SK-N-SH (cell line): ENCODE measurements at regions not wholly inside any gene's neighbourhood (a gene's known extent, or its start where the extent isn't known, plus 50 kb on each side); places are given as distances from the start of the nearest gene placed in this dataset.
"Not testable (repeated sequence)": the region's sequence is repeated elsewhere in the genome, so short reads cannot be mapped to it uniquely, and the experiment has no call there.

Experiments used
- CTCF ChIA-PET: fragments of 300-600, 350-600 bp; formaldehyde crosslinking; extraction: SDS; loops from one replicate; lab custom pipeline; 2021; lab: Yijun Ruan, JAX
- POLR2A ChIA-PET: fragments of 350-600 bp; sonication (Branson Sonifier 250); formaldehyde crosslinking; extraction: SDS; loops from one replicate; lab custom pipeline; 2020; ENCODE audit warnings: antibody characterized with exemption, inconsistent platforms; lab: Yijun Ruan, JAX
- DNase-seq: peaks from one replicate; pipeline ENCODE4 v3.0.0; 2012
- H2AFZ ChIP-seq: fragments of 200-600 bp; sonication (generic); 2 replicates; pipeline ENCODE4 v1.8.1; 2016; ENCODE audit warnings: antibody characterized with exemption, mild to moderate bottlenecking, low read depth
- H3F3A ChIP-seq: fragments of 200-600 bp; sonication (generic); replicated peaks from 2 replicates; pipeline ENCODE3; 2016; ENCODE audit warnings: antibody characterized with exemption, mild to moderate bottlenecking; ENCODE audit not compliant: insufficient read depth
- H3K27ac ChIP-seq, 2 experiments: fragments of 200-500 bp in 1 of 2; fragments of 200-600 bp in 1 of 2; sonication (Bioruptor generic) in 1 of 2; sonication (generic), shearing (Covaris generic) in 1 of 2; 2 replicates each; pipeline versions ENCODE4 v1.5.1 to v1.6.1; 2014 to 2016; ENCODE audit warnings: low read depth in 2 of 2, inconsistent platforms in 1 of 2, low read length in 1 of 2, mild to moderate bottlenecking in 1 of 2, mixed read lengths in 1 of 2
- H3K27me3 ChIP-seq: fragments of 200-600 bp; sonication (generic), shearing (Covaris generic); 2 replicates; pipeline ENCODE4 v1.6.1; 2016; ENCODE audit warnings: mixed run types; ENCODE audit not compliant: insufficient read depth
- H3K36me3 ChIP-seq, 2 experiments: fragments of 200-500 bp in 1 of 2; fragments of 200-600 bp in 1 of 2; sonication (Bioruptor generic) in 1 of 2; sonication (generic) in 1 of 2; replicated peaks in 1 of 2; 2 replicates each; pipeline versions ENCODE3 to v1.5.1; 2014 to 2016; ENCODE audit warnings: low read length in 1 of 2, mild to moderate bottlenecking in 1 of 2; ENCODE audit not compliant: insufficient read depth in 2 of 2, control insufficient read depth in 1 of 2
- H3K4me1 ChIP-seq, 2 experiments: fragments of 200-500 bp in 1 of 2; fragments of 200-600 bp in 1 of 2; sonication (Bioruptor generic) in 1 of 2; sonication (generic), shearing (Covaris generic) in 1 of 2; 2 replicates each; pipeline versions ENCODE4 v1.5.1 to v1.6.1; 2014 to 2016; ENCODE audit warnings: low read depth in 1 of 2, low read length in 1 of 2, mixed run types in 1 of 2; ENCODE audit not compliant: insufficient read depth in 2 of 2, control insufficient read depth in 1 of 2
- H3K4me2 ChIP-seq: fragments of 200-600 bp; sonication (generic), shearing (Covaris generic); 2 replicates; pipeline ENCODE4 v1.6.1; 2017; ENCODE audit warnings: mixed run types
- H3K4me3 ChIP-seq, 2 experiments: fragments of 200-500 bp in 1 of 2; fragments of 200-600 bp in 1 of 2; sonication (Bioruptor generic) in 1 of 2; sonication (generic), shearing (Covaris generic) in 1 of 2; 2 replicates each; pipeline versions ENCODE4 v1.5.1 to v1.8.1; 2014 to 2016; ENCODE audit warnings: low read depth in 2 of 2, inconsistent platforms in 1 of 2, low read length in 1 of 2, mild to moderate bottlenecking in 1 of 2, mixed read lengths in 1 of 2, moderate library complexity in 1 of 2
- H3K79me2 ChIP-seq: fragments of 200-600 bp; sonication (generic); 2 replicates; pipeline ENCODE4 v1.8.1; 2017; ENCODE audit warnings: mild to moderate bottlenecking; ENCODE audit not compliant: insufficient read depth
- H3K9ac ChIP-seq: fragments of 200-600 bp; sonication (generic); 2 replicates; pipeline ENCODE4 v1.6.1; 2017; ENCODE audit warnings: mixed run types
- H3K9me2 ChIP-seq: fragments of 200-600 bp; sonication (generic); 2 replicates; pipeline ENCODE4 v1.6.1; 2017; ENCODE audit warnings: mixed run types
- H3K9me3 ChIP-seq: fragments of 200-600 bp; sonication (generic); 2 replicates; pipeline ENCODE4 v1.6.1; 2017; ENCODE audit warnings: mixed run types, mild to moderate bottlenecking, moderate library complexity
- H4K20me1 ChIP-seq: fragments of 200-600 bp; sonication (generic); 2 replicates; pipeline ENCODE4 v1.6.1; 2017; ENCODE audit warnings: mild to moderate bottlenecking, mixed run types; ENCODE audit not compliant: insufficient read depth
- FOXJ3 ChIP-seq: sonication (generic); formaldehyde crosslinking; IDR thresholded peaks from 2 replicates; pipeline ENCODE4 v1.5.1; 2020; ENCODE audit warnings: mild to moderate bottlenecking, missing genetic modification reagents
- GABPA ChIP-seq: IDR thresholded peaks from 2 replicates; pipeline ENCODE4 v1.4.0; 2012; ENCODE audit warnings: low read depth, mild to moderate bottlenecking
- GATA2 ChIP-seq: sonication (generic); formaldehyde crosslinking; IDR thresholded peaks from 2 replicates; pipeline ENCODE4 v1.5.0; 2020; ENCODE audit warnings: mild to moderate bottlenecking, missing genetic modification reagents
- MEF2A ChIP-seq: IDR thresholded peaks from 2 replicates; pipeline ENCODE4 v1.4.0; 2012; ENCODE audit warnings: low read depth, borderline replicate concordance
- NFIC ChIP-seq: IDR thresholded peaks from 2 replicates; pipeline ENCODE4 v1.4.0; 2012; ENCODE audit warnings: borderline replicate concordance
- NRF1 ChIP-seq: IDR thresholded peaks from 2 replicates; pipeline ENCODE4 v1.6.1; 2012; ENCODE audit warnings: low read depth, mild to moderate bottlenecking, low read length
- PBX3 ChIP-seq: IDR thresholded peaks from 2 replicates; pipeline ENCODE4; 2012
- RXRA ChIP-seq: IDR thresholded peaks from 2 replicates; pipeline ENCODE4 v1.4.0; 2012; ENCODE audit warnings: low read depth, mild to moderate bottlenecking, borderline replicate concordance
- TCF12 ChIP-seq: IDR thresholded peaks from 2 replicates; pipeline ENCODE4 v1.4.0; 2012
- USF2 ChIP-seq: fragments of 150-350 bp; IDR thresholded peaks from 2 replicates; pipeline ENCODE4 v1.6.1; 2017; ENCODE audit warnings: antibody characterized with exemption, low read length, low read depth, borderline replicate concordance
- WGBS: methylation state at CpG from one replicate; pipeline ENCODE4 v1.1.6; 2017; ENCODE audit warnings: low lambda C conversion rate; 5-methylcytosine and 5-hydroxymethylcytosine counted together
- TF ChIP-seq, protein P1 (sequence below): IDR thresholded peaks from 2 replicates; pipeline ENCODE4 v1.4.0; 2012; ENCODE audit warnings: low read depth
- TF ChIP-seq, protein P2 (sequence below): fragments of 200-600 bp; sonication (generic); IDR thresholded peaks from 2 replicates; pipeline ENCODE4 v1.6.1; 2017; ENCODE audit warnings: antibody characterized with exemption, mild to moderate bottlenecking, moderate library complexity
- TF ChIP-seq, protein P3 (sequence below): IDR thresholded peaks from 2 replicates; pipeline ENCODE4 v1.4.0; 2012; ENCODE audit warnings: low read depth, borderline replicate concordance
- TF ChIP-seq, protein P4 (sequence below): IDR thresholded peaks from 2 replicates; pipeline ENCODE4 v1.4.0; 2012; ENCODE audit warnings: low read depth, borderline replicate concordance
- TF ChIP-seq, protein P5 (sequence below): fragments of 150-350 bp; IDR thresholded peaks from 2 replicates; pipeline ENCODE4 v1.6.1; 2016; ENCODE audit warnings: mild to moderate bottlenecking, low read depth, low read length

GRCh38 chr16:72588551-72588950 is 416.6 kb upstream of the PMFBP1 start:
- Histone ChIP-seq H2AFZ (no peak overlapping the region), H3K4me3 (no peak overlapping the region), H3K36me3 (no peaks in the 10 kb centered on the region), H3K27ac (no peak overlapping the region; a peak in 1 of 4 replicates), H3K9me2 (no peaks in the 10 kb centered on the region), H3K27me3 (no peaks in the 10 kb centered on the region), H3K4me1 (peaks cover 11 to 16% of the 10 kb centered on the region in 2 experiments; a peak in 2 of 4 replicates), H3F3A (peaks cover 9% of the 10 kb centered on the region), H3K79me2 (no peaks in the 10 kb centered on the region), H3K4me2 (no peak overlapping the region), H4K20me1 (no peaks in the 10 kb centered on the region), H3K9ac (no peak overlapping the region), H3K9me3 (no peaks in the 10 kb centered on the region)
- TF ChIP-seq, protein P1, sequence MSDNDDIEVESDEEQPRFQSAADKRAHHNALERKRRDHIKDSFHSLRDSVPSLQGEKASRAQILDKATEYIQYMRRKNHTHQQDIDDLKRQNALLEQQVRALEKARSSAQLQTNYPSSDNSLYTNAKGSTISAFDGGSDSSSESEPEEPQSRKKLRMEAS: no peak
- TF ChIP-seq USF2 (no peak), NFIC (no peak), TCF12 (no peak), NRF1 (no peak), FOXJ3 (CRISPR knock-in tag) (no peak), GATA2 (no peak), RXRA (no peak), GABPA (no peak), PBX3 (no peak), MEF2A (no peak)
- TF ChIP-seq, protein P2, sequence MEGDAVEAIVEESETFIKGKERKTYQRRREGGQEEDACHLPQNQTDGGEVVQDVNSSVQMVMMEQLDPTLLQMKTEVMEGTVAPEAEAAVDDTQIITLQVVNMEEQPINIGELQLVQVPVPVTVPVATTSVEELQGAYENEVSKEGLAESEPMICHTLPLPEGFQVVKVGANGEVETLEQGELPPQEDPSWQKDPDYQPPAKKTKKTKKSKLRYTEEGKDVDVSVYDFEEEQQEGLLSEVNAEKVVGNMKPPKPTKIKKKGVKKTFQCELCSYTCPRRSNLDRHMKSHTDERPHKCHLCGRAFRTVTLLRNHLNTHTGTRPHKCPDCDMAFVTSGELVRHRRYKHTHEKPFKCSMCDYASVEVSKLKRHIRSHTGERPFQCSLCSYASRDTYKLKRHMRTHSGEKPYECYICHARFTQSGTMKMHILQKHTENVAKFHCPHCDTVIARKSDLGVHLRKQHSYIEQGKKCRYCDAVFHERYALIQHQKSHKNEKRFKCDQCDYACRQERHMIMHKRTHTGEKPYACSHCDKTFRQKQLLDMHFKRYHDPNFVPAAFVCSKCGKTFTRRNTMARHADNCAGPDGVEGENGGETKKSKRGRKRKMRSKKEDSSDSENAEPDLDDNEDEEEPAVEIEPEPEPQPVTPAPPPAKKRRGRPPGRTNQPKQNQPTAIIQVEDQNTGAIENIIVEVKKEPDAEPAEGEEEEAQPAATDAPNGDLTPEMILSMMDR: no peak
- TF ChIP-seq, protein P3, sequence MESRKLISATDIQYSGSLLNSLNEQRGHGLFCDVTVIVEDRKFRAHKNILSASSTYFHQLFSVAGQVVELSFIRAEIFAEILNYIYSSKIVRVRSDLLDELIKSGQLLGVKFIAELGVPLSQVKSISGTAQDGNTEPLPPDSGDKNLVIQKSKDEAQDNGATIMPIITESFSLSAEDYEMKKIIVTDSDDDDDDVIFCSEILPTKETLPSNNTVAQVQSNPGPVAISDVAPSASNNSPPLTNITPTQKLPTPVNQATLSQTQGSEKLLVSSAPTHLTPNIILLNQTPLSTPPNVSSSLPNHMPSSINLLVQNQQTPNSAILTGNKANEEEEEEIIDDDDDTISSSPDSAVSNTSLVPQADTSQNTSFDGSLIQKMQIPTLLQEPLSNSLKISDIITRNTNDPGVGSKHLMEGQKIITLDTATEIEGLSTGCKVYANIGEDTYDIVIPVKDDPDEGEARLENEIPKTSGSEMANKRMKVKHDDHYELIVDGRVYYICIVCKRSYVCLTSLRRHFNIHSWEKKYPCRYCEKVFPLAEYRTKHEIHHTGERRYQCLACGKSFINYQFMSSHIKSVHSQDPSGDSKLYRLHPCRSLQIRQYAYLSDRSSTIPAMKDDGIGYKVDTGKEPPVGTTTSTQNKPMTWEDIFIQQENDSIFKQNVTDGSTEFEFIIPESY: no peak
- TF ChIP-seq, protein P4, sequence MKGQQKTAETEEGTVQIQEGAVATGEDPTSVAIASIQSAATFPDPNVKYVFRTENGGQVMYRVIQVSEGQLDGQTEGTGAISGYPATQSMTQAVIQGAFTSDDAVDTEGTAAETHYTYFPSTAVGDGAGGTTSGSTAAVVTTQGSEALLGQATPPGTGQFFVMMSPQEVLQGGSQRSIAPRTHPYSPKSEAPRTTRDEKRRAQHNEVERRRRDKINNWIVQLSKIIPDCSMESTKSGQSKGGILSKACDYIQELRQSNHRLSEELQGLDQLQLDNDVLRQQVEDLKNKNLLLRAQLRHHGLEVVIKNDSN: no peak
- TF ChIP-seq, protein P5, sequence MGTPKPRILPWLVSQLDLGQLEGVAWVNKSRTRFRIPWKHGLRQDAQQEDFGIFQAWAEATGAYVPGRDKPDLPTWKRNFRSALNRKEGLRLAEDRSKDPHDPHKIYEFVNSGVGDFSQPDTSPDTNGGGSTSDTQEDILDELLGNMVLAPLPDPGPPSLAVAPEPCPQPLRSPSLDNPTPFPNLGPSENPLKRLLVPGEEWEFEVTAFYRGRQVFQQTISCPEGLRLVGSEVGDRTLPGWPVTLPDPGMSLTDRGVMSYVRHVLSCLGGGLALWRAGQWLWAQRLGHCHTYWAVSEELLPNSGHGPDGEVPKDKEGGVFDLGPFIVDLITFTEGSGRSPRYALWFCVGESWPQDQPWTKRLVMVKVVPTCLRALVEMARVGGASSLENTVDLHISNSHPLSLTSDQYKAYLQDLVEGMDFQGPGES: no peak
- ChIA-PET CTCF (no interaction called here), POLR2A (no interaction called here)
- DNase-seq: no peak
- WGBS: 74% methylated on average over 2 of the region's 2 CpGs

DNA sequence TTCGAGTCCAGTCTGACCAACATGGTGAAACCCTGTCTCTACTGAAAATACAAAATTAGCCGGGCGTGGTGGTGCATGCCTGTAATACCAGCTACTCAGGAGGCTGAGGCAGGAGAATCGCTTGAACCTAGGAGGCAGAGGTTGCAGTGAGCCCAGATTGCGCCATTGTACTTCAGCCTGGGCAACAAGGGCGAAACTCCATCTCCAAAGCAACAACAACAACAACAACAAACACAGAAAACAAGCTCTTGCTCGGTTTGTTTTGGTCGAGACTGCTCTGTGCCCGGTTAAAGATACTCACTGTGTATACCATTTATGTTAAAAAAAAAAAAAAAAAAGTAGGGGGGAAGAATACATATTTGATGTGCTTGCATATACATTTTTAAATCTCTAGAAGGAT is 406.1 kb upstream of the PMFBP1 start:
- WGBS: 92% methylated on average over 9 of the region's 9 CpGs
- H2AFZ ChIP-seq, H3K27me3 ChIP-seq, H3K4me2 ChIP-seq, H3K9me3 ChIP-seq, H3K36me3 ChIP-seq, H3K79me2 ChIP-seq, H4K20me1 ChIP-seq, H3K4me3 ChIP-seq, H3F3A ChIP-seq, POLR2A ChIA-PET, H3K9ac ChIP-seq, H3K4me1 ChIP-seq, H3K9me2 ChIP-seq, H3K27ac ChIP-seq, CTCF ChIA-PET, DNase-seq: not testable (repeated sequence)
